Neural cell (in vitro differentiated cells): ENCODE measurements at regions not wholly inside any gene's neighbourhood (a gene's known extent, or its start where the extent isn't known, plus 50 kb on each side); places are given as distances from the start of the nearest gene placed in this dataset.

Experiments
- H2AFZ ChIP-seq: fragments of 200-600, 300-800 bp; sonication (generic), shearing (Covaris generic); 2 replicates; pipeline ENCODE4 v1.6.0; 2014; ENCODE audit warnings: low read depth, mild to moderate bottlenecking, antibody characterized with exemption, low read length, moderate library complexity
- H3F3A ChIP-seq: fragments of 200-600 bp; shearing (Covaris generic); 2 replicates; pipeline ENCODE4 v1.6.1; 2016; ENCODE audit warnings: mild to moderate bottlenecking, moderate library complexity, mixed read lengths, antibody characterized with exemption, low read length; ENCODE audit not compliant: insufficient read depth, poor library complexity, severe bottlenecking
- H3K27ac ChIP-seq: fragments of 200-600, 300-800 bp; sonication (generic), shearing (Covaris generic); 2 replicates; pipeline ENCODE4 v1.5.1; 2014; ENCODE audit warnings: mild to moderate bottlenecking, low read length, moderate library complexity
- H3K27me3 ChIP-seq: fragments of 300-800, 200-600 bp; sonication (generic), shearing (Covaris generic); 2 replicates; pipeline ENCODE4 v1.6.0; 2014; ENCODE audit warnings: mild to moderate bottlenecking, low read depth, low read length, moderate library complexity; ENCODE audit not compliant: insufficient read depth
- H3K36me3 ChIP-seq: fragments of 300-800, 200-600 bp; sonication (generic), shearing (Covaris generic); 2 replicates; pipeline ENCODE4 v1.5.1; 2014; ENCODE audit warnings: mild to moderate bottlenecking, antibody characterized with exemption, low read length, moderate library complexity; ENCODE audit not compliant: insufficient read depth
- H3K4me2 ChIP-seq: fragments of 300-800, 200-600 bp; sonication (generic), shearing (Covaris generic); 2 replicates; pipeline ENCODE4 v1.6.0; 2014; ENCODE audit warnings: mild to moderate bottlenecking, low read length
- H3K4me3 ChIP-seq: fragments of 300-800, 200-600 bp; sonication (generic), shearing (Covaris generic); 2 replicates; pipeline ENCODE4 v1.5.1; 2014; ENCODE audit warnings: mild to moderate bottlenecking, low read length, moderate library complexity
- H3K79me2 ChIP-seq: fragments of 200-600 bp; shearing (Covaris generic); replicated peaks from 2 replicates; pipeline ENCODE4 v1.6.0; 2014; ENCODE audit warnings: mild to moderate bottlenecking, low read length, moderate library complexity; ENCODE audit not compliant: insufficient read depth
- H3K9ac ChIP-seq: fragments of 300-800, 200-600 bp; sonication (generic), shearing (Covaris generic); 2 replicates; pipeline ENCODE4 v1.6.1; 2016; ENCODE audit warnings: mild to moderate bottlenecking, low read length, mixed read lengths
- H3K9me2 ChIP-seq: fragments of 200-600 bp; shearing (Covaris generic); 2 replicates; pipeline ENCODE4 v1.6.1; 2016; ENCODE audit warnings: mild to moderate bottlenecking, low read length, mixed read lengths; ENCODE audit not compliant: insufficient read depth
- H3K9me3 ChIP-seq: fragments of 200-600, 300-800 bp; sonication (generic), shearing (Covaris generic); 2 replicates; pipeline ENCODE4 v1.6.1; 2016; ENCODE audit warnings: mild to moderate bottlenecking, mixed run types, low read length, moderate library complexity, mixed read lengths
- H4K20me1 ChIP-seq: fragments of 200-600 bp; shearing (Covaris generic); 2 replicates; pipeline ENCODE4 v1.6.1; 2016; ENCODE audit warnings: mild to moderate bottlenecking, mixed run types; ENCODE audit not compliant: insufficient read depth
- EP300 ChIP-seq: fragments of 450-650 bp; conservative IDR thresholded peaks from 2 replicates; pipeline ENCODE4 v1.6.1; 2014; ENCODE audit warnings: antibody characterized with exemption, mild to moderate bottlenecking, moderate library complexity; ENCODE audit not compliant: poor library complexity, severe bottlenecking
- EZH2 ChIP-seq: fragments of 200-600, 300-800 bp; shearing (Covaris generic), sonication (generic); IDR thresholded peaks from 2 replicates; pipeline ENCODE4 v1.6.1; 2014; ENCODE audit warnings: antibody characterized with exemption, low read length, borderline replicate concordance, mild to moderate bottlenecking; ENCODE audit not compliant: insufficient read depth, poor library complexity, severe bottlenecking
- MXI1 ChIP-seq: fragments of 450-650 bp; conservative IDR thresholded peaks from 2 replicates; pipeline ENCODE4 v1.6.1; 2014; ENCODE audit warnings: antibody characterized with exemption, mild to moderate bottlenecking; ENCODE audit not compliant: poor library complexity, severe bottlenecking
- POLR2AphosphoS5 ChIP-seq: IDR thresholded peaks from 2 replicates; pipeline ENCODE4 v1.6.1; 2012
- RAD21 ChIP-seq: fragments of 450-650 bp; conservative IDR thresholded peaks from 2 replicates; pipeline ENCODE4 v1.6.1; 2014; ENCODE audit warnings: antibody characterized with exemption, mild to moderate bottlenecking, moderate library complexity
- SMC3 ChIP-seq: fragments of 450-650 bp; conservative IDR thresholded peaks from 2 replicates; pipeline ENCODE4 v1.6.1; 2014; ENCODE audit warnings: antibody characterized with exemption, mild to moderate bottlenecking, moderate library complexity; ENCODE audit not compliant: poor library complexity
- TAF1 ChIP-seq: IDR thresholded peaks from 2 replicates; pipeline ENCODE4 v1.6.1; 2012; ENCODE audit warnings: low read depth
- TF ChIP-seq, protein P1 (sequence below): fragments of 450-650 bp; IDR thresholded peaks from 2 replicates; pipeline ENCODE4 v1.5.1; 2014; ENCODE audit warnings: antibody characterized with exemption, mild to moderate bottlenecking, moderate library complexity; ENCODE audit not compliant: poor library complexity, severe bottlenecking
- TF ChIP-seq, protein P2 (sequence below): IDR thresholded peaks from 2 replicates; pipeline ENCODE4 v1.6.1; 2012; ENCODE audit warnings: borderline replicate concordance

DNA sequence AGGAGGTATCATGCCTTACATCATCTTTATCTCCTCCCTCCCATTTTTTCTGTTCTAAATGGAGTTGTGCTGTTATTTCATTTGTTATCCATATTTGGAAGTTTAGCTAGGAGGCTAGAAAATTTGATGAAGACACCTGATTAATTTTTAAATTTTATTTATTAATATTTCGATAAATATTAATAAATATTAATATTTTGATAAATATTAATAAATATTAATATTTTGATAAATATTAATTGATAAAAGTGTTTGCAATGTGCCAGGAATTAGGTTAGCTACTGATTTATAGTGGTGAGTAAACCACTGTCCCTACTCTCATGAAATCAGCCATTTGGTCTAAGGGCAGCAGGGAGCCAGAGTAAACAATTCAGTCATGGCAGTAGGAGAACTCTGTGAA, 161.4 kb downstream of the GNAT3 start:
- Histone ChIP-seq H3K4me2 (no peak overlapping the region), H3K27me3 (no peaks in the 10 kb centered on the region), H3K4me3 (no peak overlapping the region), H3K9me2 (no peaks in the 10 kb centered on the region), H3F3A (no peaks in the 10 kb centered on the region), H3K9ac (no peak overlapping the region), H3K9me3 (no peaks in the 10 kb centered on the region), H4K20me1 (no peaks in the 10 kb centered on the region), H3K36me3 (no peaks in the 10 kb centered on the region), H2AFZ (no peak overlapping the region), H3K27ac (no peak overlapping the region), H3K79me2 (no peaks in the 10 kb centered on the region)
- TF ChIP-seq POLR2AphosphoS5 (no peak), EZH2 (no peak), MXI1 (no peak), RAD21 (no peak), EP300 (no peak), TAF1 (no peak), SMC3 (no peak)
- TF ChIP-seq, protein P1, sequence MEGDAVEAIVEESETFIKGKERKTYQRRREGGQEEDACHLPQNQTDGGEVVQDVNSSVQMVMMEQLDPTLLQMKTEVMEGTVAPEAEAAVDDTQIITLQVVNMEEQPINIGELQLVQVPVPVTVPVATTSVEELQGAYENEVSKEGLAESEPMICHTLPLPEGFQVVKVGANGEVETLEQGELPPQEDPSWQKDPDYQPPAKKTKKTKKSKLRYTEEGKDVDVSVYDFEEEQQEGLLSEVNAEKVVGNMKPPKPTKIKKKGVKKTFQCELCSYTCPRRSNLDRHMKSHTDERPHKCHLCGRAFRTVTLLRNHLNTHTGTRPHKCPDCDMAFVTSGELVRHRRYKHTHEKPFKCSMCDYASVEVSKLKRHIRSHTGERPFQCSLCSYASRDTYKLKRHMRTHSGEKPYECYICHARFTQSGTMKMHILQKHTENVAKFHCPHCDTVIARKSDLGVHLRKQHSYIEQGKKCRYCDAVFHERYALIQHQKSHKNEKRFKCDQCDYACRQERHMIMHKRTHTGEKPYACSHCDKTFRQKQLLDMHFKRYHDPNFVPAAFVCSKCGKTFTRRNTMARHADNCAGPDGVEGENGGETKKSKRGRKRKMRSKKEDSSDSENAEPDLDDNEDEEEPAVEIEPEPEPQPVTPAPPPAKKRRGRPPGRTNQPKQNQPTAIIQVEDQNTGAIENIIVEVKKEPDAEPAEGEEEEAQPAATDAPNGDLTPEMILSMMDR = no peak
- TF ChIP-seq, protein P2, sequence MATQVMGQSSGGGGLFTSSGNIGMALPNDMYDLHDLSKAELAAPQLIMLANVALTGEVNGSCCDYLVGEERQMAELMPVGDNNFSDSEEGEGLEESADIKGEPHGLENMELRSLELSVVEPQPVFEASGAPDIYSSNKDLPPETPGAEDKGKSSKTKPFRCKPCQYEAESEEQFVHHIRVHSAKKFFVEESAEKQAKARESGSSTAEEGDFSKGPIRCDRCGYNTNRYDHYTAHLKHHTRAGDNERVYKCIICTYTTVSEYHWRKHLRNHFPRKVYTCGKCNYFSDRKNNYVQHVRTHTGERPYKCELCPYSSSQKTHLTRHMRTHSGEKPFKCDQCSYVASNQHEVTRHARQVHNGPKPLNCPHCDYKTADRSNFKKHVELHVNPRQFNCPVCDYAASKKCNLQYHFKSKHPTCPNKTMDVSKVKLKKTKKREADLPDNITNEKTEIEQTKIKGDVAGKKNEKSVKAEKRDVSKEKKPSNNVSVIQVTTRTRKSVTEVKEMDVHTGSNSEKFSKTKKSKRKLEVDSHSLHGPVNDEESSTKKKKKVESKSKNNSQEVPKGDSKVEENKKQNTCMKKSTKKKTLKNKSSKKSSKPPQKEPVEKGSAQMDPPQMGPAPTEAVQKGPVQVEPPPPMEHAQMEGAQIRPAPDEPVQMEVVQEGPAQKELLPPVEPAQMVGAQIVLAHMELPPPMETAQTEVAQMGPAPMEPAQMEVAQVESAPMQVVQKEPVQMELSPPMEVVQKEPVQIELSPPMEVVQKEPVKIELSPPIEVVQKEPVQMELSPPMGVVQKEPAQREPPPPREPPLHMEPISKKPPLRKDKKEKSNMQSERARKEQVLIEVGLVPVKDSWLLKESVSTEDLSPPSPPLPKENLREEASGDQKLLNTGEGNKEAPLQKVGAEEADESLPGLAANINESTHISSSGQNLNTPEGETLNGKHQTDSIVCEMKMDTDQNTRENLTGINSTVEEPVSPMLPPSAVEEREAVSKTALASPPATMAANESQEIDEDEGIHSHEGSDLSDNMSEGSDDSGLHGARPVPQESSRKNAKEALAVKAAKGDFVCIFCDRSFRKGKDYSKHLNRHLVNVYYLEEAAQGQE = no peak

DNA sequence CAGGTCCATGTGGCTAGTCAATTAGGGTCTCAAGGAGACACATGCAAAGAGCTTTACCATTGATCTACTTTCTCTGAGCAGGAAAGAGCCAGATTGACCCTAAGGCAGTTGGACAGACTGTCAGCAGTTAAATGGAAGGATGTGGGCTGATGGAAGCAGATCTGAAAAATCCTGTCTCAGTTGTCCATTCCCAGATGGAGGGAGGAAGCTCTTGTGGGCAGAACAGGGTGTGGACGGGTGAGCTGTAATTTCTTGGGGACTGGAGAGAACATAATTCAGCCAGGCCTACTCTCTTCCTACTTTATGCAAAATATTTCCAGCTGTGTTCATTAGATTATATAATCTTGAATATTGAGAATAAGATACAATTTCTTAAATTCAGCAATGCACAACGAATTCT, 163.6 kb downstream of the GNAT3 start:
- no peak overlapping the region for H2AFZ ChIP-seq
- H3F3A ChIP-seq = no peaks in the 10 kb centered on the region
- TF ChIP-seq MXI1 = no peak
- no peak for TF ChIP-seq SMC3
- no peak for TF ChIP-seq TAF1
- no peak for TF ChIP-seq POLR2AphosphoS5
- TF ChIP-seq, protein P1 = no peak
- no peak for TF ChIP-seq EP300
- TF ChIP-seq RAD21 = no peak
- TF ChIP-seq, protein P2 = no peak
- no peak for TF ChIP-seq EZH2
- no peaks in the 10 kb centered on the region for H3K9me3 ChIP-seq
- H3K36me3 ChIP-seq = no peaks in the 10 kb centered on the region
- no peak overlapping the region for H3K4me2 ChIP-seq
- no peaks in the 10 kb centered on the region for H3K79me2 ChIP-seq
- H3K9ac ChIP-seq = no peak overlapping the region
- H3K27me3 ChIP-seq = no peaks in the 10 kb centered on the region
- H3K9me2 ChIP-seq = no peaks in the 10 kb centered on the region
- H4K20me1 ChIP-seq = no peaks in the 10 kb centered on the region
- no peak overlapping the region for H3K27ac ChIP-seq
- no peak overlapping the region for H3K4me3 ChIP-seq
